ENCODE measurements at regions not wholly inside any gene's neighbourhood (a gene's known extent, or its start where the extent isn't known, plus 50 kb on each side); places are given as distances from the start of the nearest gene placed in this dataset.

- no peak overlapping the region for H3K9ac ChIP-seq
- H3K4me3 ChIP-seq (ENCODE audit: low read depth, low read length), result no peak overlapping the region
- no peaks in the 10 kb centered on the region for H3K27me3 ChIP-seq (ENCODE audit: control insufficient read depth, insufficient read depth, low read length)
- no peak for TF ChIP-seq CTCF (IDR thresholded peaks at IDR 0.05)
- no peaks in the 10 kb centered on the region for H3K4me1 ChIP-seq
- H3K27ac ChIP-seq, result no peak overlapping the region
- H3K36me3 ChIP-seq (ENCODE audit: control insufficient read depth, insufficient read depth, low read length), result no peaks in the 10 kb centered on the region
- no peaks in the 10 kb centered on the region for H3K79me2 ChIP-seq
- no peak overlapping the region for H3K4me2 ChIP-seq (ENCODE audit: low read length)
- H2AFZ ChIP-seq, result no peak overlapping the region
- H3K9me3 ChIP-seq (ENCODE audit: control insufficient read depth, low read length), result no peaks in the 10 kb centered on the region
These were observed 584.1 kb downstream of the AJAP1 start for GRCh38 chr1:5238351-5239130.

- no peaks in the 10 kb centered on the region for H3K79me2 ChIP-seq
- no peak overlapping the region for H2AFZ ChIP-seq
- H3K9me3 ChIP-seq (ENCODE audit: control insufficient read depth, low read length), result no peaks in the 10 kb centered on the region
- no peaks in the 10 kb centered on the region for H3K27me3 ChIP-seq (ENCODE audit: control insufficient read depth, insufficient read depth, low read length)
- no peak for TF ChIP-seq CTCF (IDR thresholded peaks at IDR 0.05)
- H3K4me1 ChIP-seq, result no peaks in the 10 kb centered on the region
- no peak overlapping the region for H3K27ac ChIP-seq
- H3K4me3 ChIP-seq (ENCODE audit: low read depth, low read length), result no peak overlapping the region
- no peaks in the 10 kb centered on the region for H3K36me3 ChIP-seq (ENCODE audit: control insufficient read depth, insufficient read depth, low read length)
- peak overlapping the region; percentile 40 for H3K4me2 ChIP-seq (ENCODE audit: low read length)
- no peak overlapping the region for H3K9ac ChIP-seq
These were observed 581.0 kb downstream of the AJAP1 start for GRCh38 chr1:5235355-5235899.

GRCh38 chr1:5232537-5232936 is 578.1 kb downstream of the AJAP1 start:
- Histone ChIP-seq H2AFZ (no peak overlapping the region), H3K36me3 (ENCODE audit: control insufficient read depth, insufficient read depth, low read length) (no peaks in the 10 kb centered on the region), H3K79me2 (no peaks in the 10 kb centered on the region), H3K4me2 (ENCODE audit: low read length) (no peak overlapping the region), H3K9me3 (ENCODE audit: control insufficient read depth, low read length) (no peaks in the 10 kb centered on the region), H3K9ac (no peak overlapping the region), H3K4me3 (ENCODE audit: low read depth, low read length) (no peak overlapping the region), H3K4me1 (no peaks in the 10 kb centered on the region), H3K27me3 (ENCODE audit: control insufficient read depth, insufficient read depth, low read length) (no peaks in the 10 kb centered on the region), H3K27ac (no peak overlapping the region)
- TF ChIP-seq CTCF (IDR thresholded peaks at IDR 0.05), result no peak

GRCh38 chr1:5231541-5232315 is 577.3 kb downstream of the AJAP1 start:
- no peaks in the 10 kb centered on the region for H3K9me3 ChIP-seq (ENCODE audit: control insufficient read depth, low read length)
- no peak overlapping the region for H3K4me2 ChIP-seq (ENCODE audit: low read length)
- H3K36me3 ChIP-seq (ENCODE audit: control insufficient read depth, insufficient read depth, low read length), result no peaks in the 10 kb centered on the region
- TF ChIP-seq CTCF (IDR thresholded peaks at IDR 0.05), result no peak
- no peaks in the 10 kb centered on the region for H3K79me2 ChIP-seq
- H2AFZ ChIP-seq, result no peak overlapping the region
- H3K9ac ChIP-seq, result no peak overlapping the region
- H3K27ac ChIP-seq, result no peak overlapping the region
- H3K4me3 ChIP-seq (ENCODE audit: low read depth, low read length), result no peak overlapping the region
- no peaks in the 10 kb centered on the region for H3K27me3 ChIP-seq (ENCODE audit: control insufficient read depth, insufficient read depth, low read length)
- no peaks in the 10 kb centered on the region for H3K4me1 ChIP-seq
